DND-41 (cell line): ENCODE measurements at regions not wholly inside any gene's neighbourhood (a gene's known extent, or its start where the extent isn't known, plus 50 kb on each side); places are given as distances from the start of the nearest gene placed in this dataset.

Experiments used
- ATAC-seq: fragments of 200-7000 bp; cut with Tn5 transposase; 3 replicates; pipeline ENCODE4 v1.9.1; 2021; ENCODE audit warnings: low read depth; ENCODE audit not compliant: insufficient read depth
- DNase-seq: peaks from one replicate; pipeline ENCODE4 v3.0.0-alpha.2; 2020
- H2AFZ ChIP-seq: 2 replicates; pipeline ENCODE4 v1.6.0; 2012; ENCODE audit warnings: low read depth, low read length
- H3K27ac ChIP-seq: 2 replicates; pipeline ENCODE4 v1.5.1; 2012; ENCODE audit warnings: low read length, inconsistent platforms
- H3K27me3 ChIP-seq: fragments of 200-600 bp; sonication (generic); 2 replicates; pipeline ENCODE4 v1.6.0; 2012; ENCODE audit warnings: low read length, mild to moderate bottlenecking, inconsistent platforms; ENCODE audit not compliant: insufficient read depth, poor library complexity
- H3K36me3 ChIP-seq: 2 replicates; pipeline ENCODE4 v1.5.1; 2012; ENCODE audit warnings: low read length, inconsistent platforms; ENCODE audit not compliant: insufficient read depth
- H3K4me1 ChIP-seq: 2 replicates; pipeline ENCODE4 v1.5.1; 2012; ENCODE audit warnings: mild to moderate bottlenecking, low read length; ENCODE audit not compliant: insufficient read depth
- H3K4me2 ChIP-seq: 2 replicates; pipeline ENCODE4 v1.6.0; 2012; ENCODE audit warnings: mild to moderate bottlenecking, moderate library complexity, low read length, inconsistent platforms; ENCODE audit not compliant: insufficient read depth
- H3K4me3 ChIP-seq, 2 experiments: fragments of 200-600 bp in 1 of 2; shearing (Covaris generic) in 1 of 2; 2 replicates each; pipeline ENCODE4 v1.5.1; 2012 to 2016; ENCODE audit warnings: inconsistent platforms in 2 of 2, low read length in 2 of 2, mild to moderate bottlenecking in 2 of 2, low read depth in 1 of 2, moderate library complexity in 1 of 2
- H3K79me2 ChIP-seq: 2 replicates; pipeline ENCODE4 v1.6.0; 2012; ENCODE audit warnings: low read length, inconsistent platforms; ENCODE audit not compliant: insufficient read depth
- H3K9ac ChIP-seq: 2 replicates; pipeline ENCODE4 v1.6.0; 2012; ENCODE audit warnings: low read depth, mild to moderate bottlenecking, inconsistent platforms, low read length, moderate library complexity
- H3K9me3 ChIP-seq: 2 replicates; pipeline ENCODE4 v1.5.1; 2012; ENCODE audit warnings: low read length, moderate library complexity, mild to moderate bottlenecking, inconsistent platforms; ENCODE audit not compliant: insufficient read depth, severe bottlenecking
- H4K20me1 ChIP-seq: 2 replicates; pipeline ENCODE4 v1.6.0; 2012; ENCODE audit warnings: low read length; ENCODE audit not compliant: insufficient read depth
- EZH2 ChIP-seq: IDR thresholded peaks from 3 replicates; pipeline ENCODE4 v1.6.1; 2012; ENCODE audit warnings: borderline replicate concordance, low read depth, mild to moderate bottlenecking, moderate library complexity, low read length, inconsistent platforms; ENCODE audit not compliant: severe bottlenecking
- TF ChIP-seq, protein P1 (sequence below): IDR thresholded peaks from 2 replicates; pipeline ENCODE4 v1.5.1; 2012; ENCODE audit warnings: borderline replicate concordance, low read length, moderate library complexity, mild to moderate bottlenecking; ENCODE audit not compliant: poor library complexity, severe bottlenecking; ENCODE audit errors: extremely low read depth

DNA sequence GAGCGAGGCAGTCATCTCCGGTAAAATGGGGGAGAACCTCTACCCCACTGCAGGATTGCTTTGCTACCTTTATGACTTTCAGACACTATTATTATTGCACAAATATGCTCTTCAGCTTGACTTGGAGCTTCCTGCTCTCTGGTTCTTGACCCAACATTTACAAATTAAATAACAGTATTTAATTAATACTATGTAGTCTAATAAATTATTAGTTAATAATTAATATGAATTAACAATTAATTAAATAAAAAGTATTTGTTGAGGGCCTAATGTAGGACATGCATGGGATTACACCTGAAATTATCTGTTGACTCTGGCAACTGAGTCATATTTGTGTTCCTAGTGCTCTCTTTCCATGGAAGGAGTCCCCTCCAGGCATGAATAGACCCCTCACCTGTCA lies 359.9 kb downstream of the SIPA1L2 start:
- no peaks in the 10 kb centered on the region for H3K79me2 ChIP-seq
- no peak for DNase-seq
- no peaks in the 10 kb centered on the region for H3K4me1 ChIP-seq
- H3K27ac ChIP-seq, result no peak overlapping the region
- H3K4me3 ChIP-seq, result no peak overlapping the region
- no peaks in the 10 kb centered on the region for H3K9me3 ChIP-seq
- TF ChIP-seq EZH2, result no peak
- TF ChIP-seq, protein P1, sequence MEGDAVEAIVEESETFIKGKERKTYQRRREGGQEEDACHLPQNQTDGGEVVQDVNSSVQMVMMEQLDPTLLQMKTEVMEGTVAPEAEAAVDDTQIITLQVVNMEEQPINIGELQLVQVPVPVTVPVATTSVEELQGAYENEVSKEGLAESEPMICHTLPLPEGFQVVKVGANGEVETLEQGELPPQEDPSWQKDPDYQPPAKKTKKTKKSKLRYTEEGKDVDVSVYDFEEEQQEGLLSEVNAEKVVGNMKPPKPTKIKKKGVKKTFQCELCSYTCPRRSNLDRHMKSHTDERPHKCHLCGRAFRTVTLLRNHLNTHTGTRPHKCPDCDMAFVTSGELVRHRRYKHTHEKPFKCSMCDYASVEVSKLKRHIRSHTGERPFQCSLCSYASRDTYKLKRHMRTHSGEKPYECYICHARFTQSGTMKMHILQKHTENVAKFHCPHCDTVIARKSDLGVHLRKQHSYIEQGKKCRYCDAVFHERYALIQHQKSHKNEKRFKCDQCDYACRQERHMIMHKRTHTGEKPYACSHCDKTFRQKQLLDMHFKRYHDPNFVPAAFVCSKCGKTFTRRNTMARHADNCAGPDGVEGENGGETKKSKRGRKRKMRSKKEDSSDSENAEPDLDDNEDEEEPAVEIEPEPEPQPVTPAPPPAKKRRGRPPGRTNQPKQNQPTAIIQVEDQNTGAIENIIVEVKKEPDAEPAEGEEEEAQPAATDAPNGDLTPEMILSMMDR, result no peak
- no peaks in the 10 kb centered on the region for H4K20me1 ChIP-seq
- H3K4me2 ChIP-seq, result no peak overlapping the region
- H2AFZ ChIP-seq, result no peak overlapping the region
- H3K36me3 ChIP-seq, result no peaks in the 10 kb centered on the region
- no peak for ATAC-seq
- H3K27me3 ChIP-seq, result peaks cover 9% of the 10 kb centered on the region
- no peak overlapping the region for H3K9ac ChIP-seq

DNA sequence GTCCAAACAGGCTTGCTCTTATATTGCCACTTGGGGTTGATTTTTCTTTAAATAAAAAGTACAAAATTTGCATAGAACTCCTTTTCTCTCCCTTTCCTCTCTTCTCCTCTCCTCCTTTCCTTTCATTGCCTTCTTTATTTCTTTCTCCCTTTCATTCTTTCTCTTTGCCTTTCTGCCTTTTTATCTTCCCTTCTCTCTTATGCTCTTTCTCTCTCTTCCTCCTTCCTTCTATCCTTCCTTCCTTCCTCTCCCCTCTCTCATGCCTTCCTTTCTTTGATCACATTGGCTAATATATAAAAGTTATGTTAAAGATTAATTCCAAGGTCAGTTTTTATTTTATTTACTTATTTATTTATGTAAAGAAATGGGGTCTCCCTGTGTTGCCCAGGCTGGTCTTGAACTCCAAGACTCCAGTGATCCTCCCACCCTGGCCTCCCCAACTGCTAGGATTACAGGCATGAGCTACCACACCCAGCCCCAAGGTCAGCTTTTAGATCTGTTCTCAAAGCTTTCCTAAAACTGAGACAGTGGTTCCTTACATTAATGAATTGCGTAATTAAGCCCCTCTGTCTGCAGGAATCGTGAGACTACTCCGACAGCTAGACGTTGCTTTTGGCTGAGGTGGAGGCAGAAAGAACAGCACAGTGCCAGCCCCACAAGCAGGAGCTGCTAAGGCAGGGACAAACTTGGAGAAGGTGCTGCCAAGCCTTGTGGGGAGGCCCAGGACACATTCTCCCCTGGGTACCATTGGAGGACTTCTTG lies 361.9 kb downstream of the SIPA1L2 start:
- Histone ChIP-seq H3K9me3 (no peaks in the 10 kb centered on the region), H3K79me2 (no peaks in the 10 kb centered on the region), H3K4me3 (no peak overlapping the region), H3K4me1 (no peaks in the 10 kb centered on the region), H2AFZ (no peak overlapping the region), H3K4me2 (no peak overlapping the region), H3K9ac (no peak overlapping the region), H4K20me1 (no peaks in the 10 kb centered on the region), H3K27me3 (peaks cover 9% of the 10 kb centered on the region), H3K36me3 (no peaks in the 10 kb centered on the region), H3K27ac (no peak overlapping the region)
- DNase-seq (no peak), ATAC-seq (no peak)
- TF ChIP-seq, protein P1, result no peak
- TF ChIP-seq EZH2, result no peak

DNA sequence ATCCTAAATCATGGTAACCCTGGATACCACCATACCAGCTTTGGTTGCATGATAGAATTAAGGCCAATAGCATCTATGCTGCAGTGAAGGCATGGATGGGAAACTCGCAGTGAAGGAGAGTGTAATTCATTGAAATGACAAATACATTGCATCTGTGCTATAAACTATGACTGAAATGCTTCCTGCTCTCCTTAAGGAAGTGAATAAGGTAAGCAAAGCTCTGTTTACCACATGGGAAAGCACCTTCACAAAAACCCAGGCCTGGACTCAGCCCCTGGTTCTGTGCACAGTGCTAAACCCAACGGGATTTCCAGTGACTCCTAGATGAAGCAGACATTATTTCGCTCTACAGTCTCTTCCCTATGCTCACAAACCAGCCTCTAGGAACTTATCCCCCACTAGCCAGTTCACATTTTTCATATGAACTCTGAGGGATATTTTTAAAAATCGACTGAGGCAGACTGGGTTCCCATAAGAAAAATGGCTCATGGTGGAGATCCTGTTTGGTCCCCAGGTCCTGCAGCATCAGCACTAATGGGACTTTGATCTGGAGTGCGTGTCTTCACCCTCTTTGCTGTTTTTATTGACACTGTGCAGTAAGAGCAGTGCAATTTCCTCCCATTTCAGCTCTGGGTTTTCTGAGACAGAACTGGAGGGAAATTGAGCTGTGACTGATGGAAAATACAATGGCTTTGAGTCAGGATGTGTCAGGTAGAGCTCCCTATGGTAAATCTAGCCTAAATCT lies 362.7 kb downstream of the SIPA1L2 start:
- TF ChIP-seq EZH2, result no peak
- TF ChIP-seq, protein P1, result no peak
- no peak for ATAC-seq

More for the DNA sequence above, 362.7 kb downstream of the SIPA1L2 start:
- DNase-seq, result no peak
- Histone ChIP-seq H3K27me3 (peaks cover 9% of the 10 kb centered on the region), H2AFZ (no peak overlapping the region), H3K36me3 (no peaks in the 10 kb centered on the region), H3K4me3 (no peak overlapping the region), H3K9ac (no peak overlapping the region), H3K9me3 (no peaks in the 10 kb centered on the region), H3K4me1 (no peaks in the 10 kb centered on the region), H3K27ac (no peak overlapping the region), H3K79me2 (no peaks in the 10 kb centered on the region), H4K20me1 (no peaks in the 10 kb centered on the region), H3K4me2 (no peak overlapping the region)
